Subcutaneous abdominal adipose tissue (tissue), 5 donors: ENCODE measurements at regions not wholly inside any gene's neighbourhood (a gene's known extent, or its start where the extent isn't known, plus 50 kb on each side); places are given as distances from the start of the nearest gene placed in this dataset.
A peak's percentile ranks its signal among the peaks of the same experiment; 100 is the strongest.

Source experiments
- H3K27ac ChIP-seq: one replicate; pipeline ENCODE4 v1.7.0; 2013; ENCODE audit warnings: low read depth, mild to moderate bottlenecking, inconsistent platforms, low read length, moderate library complexity
- H3K27me3 ChIP-seq, 5 donors: one replicate each; pipeline ENCODE4 v1.7.0; 2013; ENCODE audit warnings: low read length in 5 of 5, inconsistent platforms in 1 of 5; ENCODE audit not compliant: control insufficient read depth in 5 of 5, insufficient read depth in 4 of 5
- H3K36me3 ChIP-seq, 5 donors: one replicate each; pipeline ENCODE4 v1.7.0; 2013; ENCODE audit warnings: low read length in 5 of 5; ENCODE audit not compliant: control insufficient read depth in 5 of 5, insufficient read depth in 5 of 5
- H3K4me1 ChIP-seq, 5 donors: one replicate each; pipeline ENCODE4 v1.7.0; 2013; ENCODE audit warnings: low read length in 5 of 5, mild to moderate bottlenecking in 3 of 5, moderate library complexity in 1 of 5; ENCODE audit not compliant: control insufficient read depth in 5 of 5, insufficient read depth in 5 of 5
- H3K4me3 ChIP-seq, 5 donors: one replicate each; pipeline ENCODE4 v1.7.0; 2013; ENCODE audit warnings: low read length in 5 of 5, low read depth in 1 of 5
- H3K9ac ChIP-seq, 5 donors: one replicate each; pipeline ENCODE4 v1.7.0; 2013; ENCODE audit warnings: low read length in 5 of 5, mild to moderate bottlenecking in 4 of 5, moderate library complexity in 3 of 5
- H3K9me3 ChIP-seq, 5 donors: one replicate each; pipeline ENCODE4 v1.7.0; 2013; ENCODE audit warnings: low read length in 5 of 5; ENCODE audit not compliant: control insufficient read depth in 5 of 5
- donor health status: healthy.
- donor health status: healthy.
- donor health status: healthy.
- donor health status: healthy.
- donor health status: healthy.

DNA sequence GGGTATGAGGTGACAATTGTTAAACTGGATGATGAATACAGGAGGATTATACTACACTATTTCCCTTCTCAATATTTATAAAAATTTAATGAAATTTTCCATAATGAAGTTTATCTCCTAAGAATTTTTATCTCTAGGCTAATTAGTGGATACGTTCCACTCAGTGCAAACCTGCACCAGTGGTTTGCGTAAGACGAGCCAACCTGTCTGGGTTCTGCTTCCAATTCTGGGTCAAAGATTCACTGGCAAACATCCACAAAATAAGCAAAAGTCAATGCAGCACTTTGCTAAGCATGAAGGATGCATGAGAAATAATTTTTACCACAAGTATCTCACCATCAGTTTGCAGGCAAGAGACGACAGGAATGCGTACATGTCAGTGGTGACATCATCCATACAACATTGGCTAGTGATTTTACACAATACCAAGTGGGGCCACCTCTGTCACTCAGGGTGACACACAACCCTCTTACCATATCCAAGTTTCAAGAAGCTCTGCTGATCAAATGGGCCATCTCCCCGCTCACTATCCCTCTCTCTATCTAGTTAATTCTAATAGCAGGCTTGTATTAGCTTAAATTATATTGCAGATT lies 51.7 kb downstream of the FAM50B start:
- H3K36me3 ChIP-seq = no peaks in the 10 kb centered on the region
- no peaks in the 10 kb centered on the region for H3K9me3 ChIP-seq
- H3K4me3 ChIP-seq = no peak overlapping the region
- no peaks in the 10 kb centered on the region for H3K27me3 ChIP-seq
- H3K9ac ChIP-seq = no peak overlapping the region
- no peak overlapping the region for H3K27ac ChIP-seq
- peaks cover 2 to 15% (median 10%) of the 10 kb centered on the region in 5 donors for H3K4me1 ChIP-seq

GRCh38 chr6:3902871-3903648 lies 53.9 kb downstream of the FAM50B start:
- Histone ChIP-seq H3K27ac (no peak overlapping the region), H3K9ac (peak overlapping the region in 1 of 5 donors; percentile 25), H3K9me3 (no peaks in the 10 kb centered on the region), H3K27me3 (no peaks in the 10 kb centered on the region), H3K4me1 (peaks cover 2 to 15% (median 10%) of the 10 kb centered on the region in 5 donors), H3K36me3 (no peaks in the 10 kb centered on the region), H3K4me3 (peak overlapping the region in 3 of 5 donors; percentile 17 to 26 (median 23))

DNA sequence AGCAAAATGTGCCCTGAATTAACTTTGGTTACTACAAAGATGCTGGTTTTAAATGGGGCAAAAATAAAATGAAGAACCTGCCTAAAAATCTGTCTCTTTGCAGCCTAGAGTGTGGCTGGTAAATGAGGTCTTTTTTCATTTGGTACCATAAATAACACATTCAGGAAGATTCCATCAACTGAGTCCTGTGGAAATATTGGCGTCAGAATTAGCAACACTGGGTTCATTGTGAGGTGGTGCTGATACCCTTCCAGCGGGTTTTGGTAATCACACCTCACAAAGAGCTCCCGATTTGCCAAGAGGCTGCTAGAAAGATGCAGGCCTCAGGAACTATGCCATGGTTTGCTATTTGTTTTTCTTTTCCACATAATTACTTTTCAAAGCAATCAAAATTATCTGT lies 55.3 kb downstream of the FAM50B start:
- Histone ChIP-seq H3K4me1 (peaks cover 2 to 15% (median 10%) of the 10 kb centered on the region in 5 donors), H3K4me3 (no peak overlapping the region), H3K9me3 (no peaks in the 10 kb centered on the region), H3K27me3 (no peaks in the 10 kb centered on the region), H3K36me3 (no peaks in the 10 kb centered on the region), H3K27ac (no peak overlapping the region), H3K9ac (no peak overlapping the region)

- no peaks in the 10 kb centered on the region for H3K36me3 ChIP-seq
- no peak overlapping the region for H3K4me3 ChIP-seq
- peaks cover 2 to 19% (median 13%) of the 10 kb centered on the region in 5 donors for H3K4me1 ChIP-seq
- H3K27ac ChIP-seq = no peak overlapping the region
- no peaks in the 10 kb centered on the region for H3K27me3 ChIP-seq
- H3K9ac ChIP-seq = no peak overlapping the region
- no peaks in the 10 kb centered on the region for H3K9me3 ChIP-seq
These were observed 57.0 kb downstream of the FAM50B start for GRCh38 chr6:3905945-3906845.

- Histone ChIP-seq H3K9me3 (no peaks in the 10 kb centered on the region), H3K27ac (no peak overlapping the region), H3K4me1 (peaks cover 4 to 25% (median 19%) of the 10 kb centered on the region in 5 donors), H3K27me3 (no peaks in the 10 kb centered on the region), H3K36me3 (no peaks in the 10 kb centered on the region), H3K4me3 (no peak overlapping the region), H3K9ac (no peak overlapping the region)
These were observed 57.6 kb downstream of the FAM50B start for GRCh38 chr6:3906846-3907151.

DNA sequence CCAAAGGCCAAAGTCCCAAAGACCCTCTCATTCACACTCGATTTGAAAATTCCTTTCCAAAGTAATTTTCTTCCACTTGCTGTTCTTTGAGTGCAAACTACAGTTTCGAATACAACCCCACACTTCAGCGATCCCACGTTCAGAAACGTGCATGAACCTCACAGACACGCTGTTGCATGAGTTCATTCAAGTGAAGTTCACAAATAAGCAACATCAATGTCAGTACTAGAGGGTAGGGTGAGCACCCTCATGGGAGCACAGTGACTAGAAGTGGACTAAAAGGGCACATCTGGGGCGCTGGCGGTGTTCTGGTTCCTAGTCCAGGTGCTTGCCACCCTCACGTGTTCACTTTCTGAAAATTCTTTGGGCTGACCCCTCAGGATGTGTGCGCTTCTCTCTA lies 59.0 kb downstream of the FAM50B start:
- no peak overlapping the region for H3K4me3 ChIP-seq
- H3K9me3 ChIP-seq = no peaks in the 10 kb centered on the region
- H3K27me3 ChIP-seq = no peaks in the 10 kb centered on the region
- H3K36me3 ChIP-seq = no peaks in the 10 kb centered on the region
- H3K4me1 ChIP-seq = peaks cover 2 to 27% (median 24%) of the 10 kb centered on the region in 5 donors
- H3K27ac ChIP-seq = no peak overlapping the region
- H3K9ac ChIP-seq = no peak overlapping the region

GRCh38 chr6:3908961-3909360 lies 59.8 kb downstream of the FAM50B start:
- Histone ChIP-seq H3K9me3 (no peaks in the 10 kb centered on the region), H3K4me1 (peaks cover 2 to 32% (median 31%) of the 10 kb centered on the region in 5 donors), H3K9ac (no peak overlapping the region), H3K27me3 (no peaks in the 10 kb centered on the region), H3K27ac (no peak overlapping the region), H3K36me3 (no peaks in the 10 kb centered on the region), H3K4me3 (no peak overlapping the region)

GRCh38 chr6:3910106-3910663 lies 61.0 kb downstream of the FAM50B start:
- Histone ChIP-seq H3K27ac (no peak overlapping the region), H3K9ac (no peak overlapping the region)

GRCh38 chr6:3911130-3911529 lies 62.0 kb downstream of the FAM50B start:
- Histone ChIP-seq H3K27me3 (no peaks in the 10 kb centered on the region), H3K9ac (no peak overlapping the region), H3K36me3 (no peaks in the 10 kb centered on the region), H3K4me3 (no peak overlapping the region), H3K27ac (peak overlapping the region; percentile 84), H3K4me1 (peaks cover 2 to 39% (median 37%) of the 10 kb centered on the region in 5 donors), H3K9me3 (peaks cover 0 to 4% (median 0%) of the 10 kb centered on the region in 5 donors)

More at GRCh38 chr6:3910106-3910663, 61.0 kb downstream of the FAM50B start:
- Histone ChIP-seq H3K27me3 (no peaks in the 10 kb centered on the region), H3K9me3 (peaks cover 0 to 2% (median 0%) of the 10 kb centered on the region in 5 donors), H3K4me1 (peaks cover 2 to 38% (median 37%) of the 10 kb centered on the region in 5 donors), H3K4me3 (no peak overlapping the region), H3K36me3 (no peaks in the 10 kb centered on the region)
